Posterior cingulate gyrus (tissue), 11 donors: ENCODE measurements at regions not wholly inside any gene's neighbourhood (a gene's known extent, or its start where the extent isn't known, plus 50 kb on each side); places are given as distances from the start of the nearest gene placed in this dataset.
A peak's percentile ranks its signal among the peaks of the same experiment; 100 is the strongest.
"Not testable (repeated sequence)": the region's sequence is repeated elsewhere in the genome, so short reads cannot be mapped to it uniquely, and the experiment has no call there.

Experiments used
- DNase-seq, 10 donors: peaks; one replicate each; pipeline versions ENCODE4 v3.0.0 to v3.0.0-alpha.2; 2020 to 2021; ENCODE audit warnings: mixed read lengths in 3 of 10
- intact Hi-C: fragments of 100-400 bp; cut with DNase I; formaldehyde crosslinking; loops from one replicate; pipeline ENCODE4 v1.15.1; 2023

GRCh38 chr14:105686462-105687170 is 160.2 kb downstream of the TMEM121 start:
- intact Hi-C loops = not testable (repeated sequence)
- DNase-seq = peak in 1 of 10 donors; percentile 76

- DNase-seq = peak in 2 of 10 donors; percentile 55 to 63
- intact Hi-C loops = not testable (repeated sequence)
Measured at GRCh38 chr14:105687171-105688022, 161.0 kb downstream of the TMEM121 start.

- intact Hi-C loops = not testable (repeated sequence)
- peak in 3 of 10 donors; percentile 50 to 56 (median 56) for DNase-seq
Measured at GRCh38 chr14:105688023-105688351, 161.6 kb downstream of the TMEM121 start.

GRCh38 chr14:105688664-105689221 is 162.4 kb downstream of the TMEM121 start:
- intact Hi-C loops = not testable (repeated sequence)

GRCh38 chr14:105689722-105690121 is 163.3 kb downstream of the TMEM121 start:
- intact Hi-C loops = no loop called here
- no peak for DNase-seq

More at GRCh38 chr14:105688664-105689221, 162.4 kb downstream of the TMEM121 start:
- DNase-seq = not testable (repeated sequence)

GRCh38 chr14:105690671-105691070 is 164.3 kb downstream of the TMEM121 start:
- no peak for DNase-seq
- intact Hi-C loops = no loop called here

- intact Hi-C loops = not testable (repeated sequence)
- peak in 2 of 10 donors; percentile 60 to 75 for DNase-seq
Measured at GRCh38 chr14:105691321-105692109, 165.1 kb downstream of the TMEM121 start.

- DNase-seq, intact Hi-C loops: not testable (repeated sequence)
Measured at GRCh38 chr14:105692110-105692685, 165.8 kb downstream of the TMEM121 start.

GRCh38 chr14:105694961-105695360 is 168.6 kb downstream of the TMEM121 start:
- intact Hi-C loops = no loop called here
- DNase-seq = no peak

GRCh38 chr14:105696388-105696787 is 170.0 kb downstream of the TMEM121 start:
- intact Hi-C loops, DNase-seq: not testable (repeated sequence)

- peak in 3 of 10 donors; percentile 41 to 66 (median 59) for DNase-seq
- intact Hi-C loops = not testable (repeated sequence)
Measured at GRCh38 chr14:105697414-105697813, 171.0 kb downstream of the TMEM121 start.

- intact Hi-C loops = not testable (repeated sequence)
- DNase-seq = peak in 1 of 10 donors; percentile 5
Measured at GRCh38 chr14:105697955-105698354, 171.6 kb downstream of the TMEM121 start.

GRCh38 chr14:105698940-105699556 is 172.7 kb downstream of the TMEM121 start:
- intact Hi-C loops = not testable (repeated sequence)
- DNase-seq = peak in 3 of 10 donors; percentile 64 to 80 (median 70)

GRCh38 chr14:105699706-105700105 is 173.3 kb downstream of the TMEM121 start:
- DNase-seq = peak in 3 of 10 donors; percentile 73 to 85 (median 80)
- intact Hi-C loops = not testable (repeated sequence)

- intact Hi-C loops = not testable (repeated sequence)
Measured at GRCh38 chr14:105700146-105700545, 173.8 kb downstream of the TMEM121 start.

GRCh38 chr14:105700622-105701288 is 174.4 kb downstream of the TMEM121 start:
- intact Hi-C loops = no loop called here
- peak in 2 of 10 donors; percentile 13 to 18 for DNase-seq

More at GRCh38 chr14:105700146-105700545, 173.8 kb downstream of the TMEM121 start:
- DNase-seq = peak in 3 of 10 donors; percentile 65 to 83 (median 79)

- DNase-seq = peak in 3 of 10 donors; percentile 4 to 42 (median 27)
- intact Hi-C loops = no loop called here
Measured at GRCh38 chr14:105701456-105702274, 175.3 kb downstream of the TMEM121 start.
